WTC11 (cell line): ENCODE measurements at regions not wholly inside any gene's neighbourhood (a gene's known extent, or its start where the extent isn't known, plus 50 kb on each side); places are given as distances from the start of the nearest gene placed in this dataset.

ENCODE experiments used
- NFE2L1 ChIP-seq: sonication (generic); formaldehyde crosslinking; IDR thresholded peaks from 2 replicates; pipeline ENCODE4 v1.8.1; 2023; ENCODE audit warnings: missing genetic modification reagents
- TF ChIP-seq, protein P1 (sequence below): fragments of 200-600 bp; IDR thresholded peaks from 2 replicates; pipeline ENCODE4 v1.8.0; 2022; ENCODE audit warnings: antibody characterized with exemption
- TF ChIP-seq, protein P2 (sequence below): sonication (generic); formaldehyde crosslinking; IDR thresholded peaks from 2 replicates; pipeline ENCODE4 v1.8.1; 2022; ENCODE audit warnings: mild to moderate bottlenecking, moderate library complexity, missing genetic modification reagents
- TF ChIP-seq, protein P3 (sequence below): sonication (generic); formaldehyde crosslinking; IDR thresholded peaks from 2 replicates; pipeline ENCODE4 v1.8.1; 2023; ENCODE audit warnings: mild to moderate bottlenecking, missing genetic modification reagents, borderline replicate concordance
- TF ChIP-seq, protein P4 (sequence below): sonication (generic); formaldehyde crosslinking; IDR thresholded peaks from 2 replicates; pipeline ENCODE4 v1.8.0; 2022; ENCODE audit warnings: mild to moderate bottlenecking, missing genetic modification reagents

DNA sequence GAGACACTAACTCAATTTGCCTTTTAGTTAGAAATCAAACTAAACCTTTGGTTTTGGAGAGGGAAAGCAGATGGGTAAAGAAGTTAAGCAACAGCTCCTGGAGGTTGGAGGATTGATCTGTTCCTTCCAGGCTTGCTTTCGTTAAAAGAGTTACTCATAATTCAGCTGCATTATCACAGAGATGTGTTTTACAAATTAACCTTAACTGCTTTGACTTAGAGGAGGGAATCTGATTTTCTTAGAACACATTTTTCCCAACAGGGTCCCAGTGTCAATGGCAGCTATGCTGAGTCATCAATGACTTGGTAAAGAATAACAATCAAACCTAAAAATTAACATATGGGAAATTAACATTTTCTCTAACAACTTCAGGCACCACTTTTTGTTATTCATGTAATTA lies 113.4 kb downstream of the COPS8 start:
- TF ChIP-seq NFE2L1 (CRISPR knock-in tag): peak; percentile 83
- TF ChIP-seq, protein P1, sequence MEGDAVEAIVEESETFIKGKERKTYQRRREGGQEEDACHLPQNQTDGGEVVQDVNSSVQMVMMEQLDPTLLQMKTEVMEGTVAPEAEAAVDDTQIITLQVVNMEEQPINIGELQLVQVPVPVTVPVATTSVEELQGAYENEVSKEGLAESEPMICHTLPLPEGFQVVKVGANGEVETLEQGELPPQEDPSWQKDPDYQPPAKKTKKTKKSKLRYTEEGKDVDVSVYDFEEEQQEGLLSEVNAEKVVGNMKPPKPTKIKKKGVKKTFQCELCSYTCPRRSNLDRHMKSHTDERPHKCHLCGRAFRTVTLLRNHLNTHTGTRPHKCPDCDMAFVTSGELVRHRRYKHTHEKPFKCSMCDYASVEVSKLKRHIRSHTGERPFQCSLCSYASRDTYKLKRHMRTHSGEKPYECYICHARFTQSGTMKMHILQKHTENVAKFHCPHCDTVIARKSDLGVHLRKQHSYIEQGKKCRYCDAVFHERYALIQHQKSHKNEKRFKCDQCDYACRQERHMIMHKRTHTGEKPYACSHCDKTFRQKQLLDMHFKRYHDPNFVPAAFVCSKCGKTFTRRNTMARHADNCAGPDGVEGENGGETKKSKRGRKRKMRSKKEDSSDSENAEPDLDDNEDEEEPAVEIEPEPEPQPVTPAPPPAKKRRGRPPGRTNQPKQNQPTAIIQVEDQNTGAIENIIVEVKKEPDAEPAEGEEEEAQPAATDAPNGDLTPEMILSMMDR: no peak
- TF ChIP-seq, protein P2, sequence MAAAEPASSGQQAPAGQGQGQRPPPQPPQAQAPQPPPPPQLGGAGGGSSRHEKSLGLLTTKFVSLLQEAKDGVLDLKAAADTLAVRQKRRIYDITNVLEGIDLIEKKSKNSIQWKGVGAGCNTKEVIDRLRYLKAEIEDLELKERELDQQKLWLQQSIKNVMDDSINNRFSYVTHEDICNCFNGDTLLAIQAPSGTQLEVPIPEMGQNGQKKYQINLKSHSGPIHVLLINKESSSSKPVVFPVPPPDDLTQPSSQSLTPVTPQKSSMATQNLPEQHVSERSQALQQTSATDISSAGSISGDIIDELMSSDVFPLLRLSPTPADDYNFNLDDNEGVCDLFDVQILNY (CRISPR knock-in tag): no peak
- TF ChIP-seq, protein P3, sequence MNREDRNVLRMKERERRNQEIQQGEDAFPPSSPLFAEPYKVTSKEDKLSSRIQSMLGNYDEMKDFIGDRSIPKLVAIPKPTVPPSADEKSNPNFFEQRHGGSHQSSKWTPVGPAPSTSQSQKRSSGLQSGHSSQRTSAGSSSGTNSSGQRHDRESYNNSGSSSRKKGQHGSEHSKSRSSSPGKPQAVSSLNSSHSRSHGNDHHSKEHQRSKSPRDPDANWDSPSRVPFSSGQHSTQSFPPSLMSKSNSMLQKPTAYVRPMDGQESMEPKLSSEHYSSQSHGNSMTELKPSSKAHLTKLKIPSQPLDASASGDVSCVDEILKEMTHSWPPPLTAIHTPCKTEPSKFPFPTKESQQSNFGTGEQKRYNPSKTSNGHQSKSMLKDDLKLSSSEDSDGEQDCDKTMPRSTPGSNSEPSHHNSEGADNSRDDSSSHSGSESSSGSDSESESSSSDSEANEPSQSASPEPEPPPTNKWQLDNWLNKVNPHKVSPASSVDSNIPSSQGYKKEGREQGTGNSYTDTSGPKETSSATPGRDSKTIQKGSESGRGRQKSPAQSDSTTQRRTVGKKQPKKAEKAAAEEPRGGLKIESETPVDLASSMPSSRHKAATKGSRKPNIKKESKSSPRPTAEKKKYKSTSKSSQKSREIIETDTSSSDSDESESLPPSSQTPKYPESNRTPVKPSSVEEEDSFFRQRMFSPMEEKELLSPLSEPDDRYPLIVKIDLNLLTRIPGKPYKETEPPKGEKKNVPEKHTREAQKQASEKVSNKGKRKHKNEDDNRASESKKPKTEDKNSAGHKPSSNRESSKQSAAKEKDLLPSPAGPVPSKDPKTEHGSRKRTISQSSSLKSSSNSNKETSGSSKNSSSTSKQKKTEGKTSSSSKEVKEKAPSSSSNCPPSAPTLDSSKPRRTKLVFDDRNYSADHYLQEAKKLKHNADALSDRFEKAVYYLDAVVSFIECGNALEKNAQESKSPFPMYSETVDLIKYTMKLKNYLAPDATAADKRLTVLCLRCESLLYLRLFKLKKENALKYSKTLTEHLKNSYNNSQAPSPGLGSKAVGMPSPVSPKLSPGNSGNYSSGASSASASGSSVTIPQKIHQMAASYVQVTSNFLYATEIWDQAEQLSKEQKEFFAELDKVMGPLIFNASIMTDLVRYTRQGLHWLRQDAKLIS (CRISPR knock-in tag): no peak
- TF ChIP-seq, protein P4, sequence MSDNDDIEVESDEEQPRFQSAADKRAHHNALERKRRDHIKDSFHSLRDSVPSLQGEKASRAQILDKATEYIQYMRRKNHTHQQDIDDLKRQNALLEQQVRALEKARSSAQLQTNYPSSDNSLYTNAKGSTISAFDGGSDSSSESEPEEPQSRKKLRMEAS (CRISPR knock-in tag): no peak
